H9 (cell line): ENCODE measurements at regions not wholly inside any gene's neighbourhood (a gene's known extent, or its start where the extent isn't known, plus 50 kb on each side); places are given as distances from the start of the nearest gene placed in this dataset.

ENCODE experiments used
- DNase-seq: peaks from one replicate; pipeline ENCODE4 v3.0.0-alpha.2; 2017
- H2AFZ ChIP-seq: one replicate; pipeline ENCODE4 v1.6.1; 2013; ENCODE audit warnings: mild to moderate bottlenecking, low read length, control low read depth, moderate library complexity
- H2AK5ac ChIP-seq: 2 replicates; pipeline ENCODE4 v1.6.1; 2013; ENCODE audit warnings: low read length, control low read depth, mixed read lengths; ENCODE audit not compliant: insufficient read length
- H2BK120ac ChIP-seq: one replicate; pipeline ENCODE4 v1.6.1; 2013; ENCODE audit warnings: low read depth, mild to moderate bottlenecking, low read length, control low read depth, inconsistent platforms; ENCODE audit not compliant: poor library complexity, severe bottlenecking
- H2BK12ac ChIP-seq: 2 replicates; pipeline ENCODE4 v1.6.1; 2013; ENCODE audit warnings: low read length, control low read depth, mixed read lengths, low read depth; ENCODE audit not compliant: insufficient read length
- H2BK15ac ChIP-seq: 2 replicates; pipeline ENCODE4 v1.6.1; 2013; ENCODE audit warnings: low read depth, low read length, control low read depth
- H2BK20ac ChIP-seq: one replicate; pipeline ENCODE4 v1.6.1; 2013; ENCODE audit warnings: low read depth, mild to moderate bottlenecking, low read length, control low read depth, inconsistent platforms; ENCODE audit not compliant: poor library complexity, severe bottlenecking
- H2BK5ac ChIP-seq: 2 replicates; pipeline ENCODE4 v1.6.1; 2013; ENCODE audit warnings: low read length, control low read depth, mixed read lengths; ENCODE audit not compliant: insufficient read length
- H3K14ac ChIP-seq: 2 replicates; pipeline ENCODE4 v1.6.1; 2013; ENCODE audit warnings: low read length, control low read depth; ENCODE audit not compliant: insufficient read depth
- H3K18ac ChIP-seq: 2 replicates; pipeline ENCODE4 v1.6.1; 2013; ENCODE audit warnings: low read depth, mild to moderate bottlenecking, mixed read lengths, low read length, control low read depth; ENCODE audit not compliant: insufficient read length
- H3K23ac ChIP-seq: 2 replicates; pipeline ENCODE4 v1.6.1; 2013; ENCODE audit warnings: low read length, control low read depth, mixed read lengths, low read depth; ENCODE audit not compliant: insufficient read length
- H3K23me2 ChIP-seq: 2 replicates; pipeline ENCODE4 v1.6.1; 2013; ENCODE audit warnings: low read depth, mild to moderate bottlenecking, mixed read lengths, low read length, control low read depth; ENCODE audit not compliant: insufficient read length, poor library complexity, severe bottlenecking
- H3K27ac ChIP-seq: 2 replicates; pipeline ENCODE4 v1.5.1; 2013; ENCODE audit warnings: low read length, control low read depth, mixed read lengths, low read depth; ENCODE audit not compliant: insufficient read length
- H3K27me3 ChIP-seq: 2 replicates; pipeline ENCODE4 v1.6.1; 2013; ENCODE audit warnings: low read length, control low read depth, inconsistent platforms; ENCODE audit not compliant: insufficient read depth
- H3K4ac ChIP-seq: 2 replicates; pipeline ENCODE4 v1.6.1; 2013; ENCODE audit warnings: low read depth, mild to moderate bottlenecking, control low read depth, inconsistent platforms, low read length, moderate library complexity
- H3K4me1 ChIP-seq: 2 replicates; pipeline ENCODE4 v1.6.1; 2013; ENCODE audit warnings: low read length, control low read depth, inconsistent platforms; ENCODE audit not compliant: insufficient read depth
- H3K4me2 ChIP-seq: 2 replicates; pipeline ENCODE4 v1.6.1; 2013; ENCODE audit warnings: low read length, control low read depth, mixed read lengths; ENCODE audit not compliant: insufficient read length, insufficient read depth
- H3K56ac ChIP-seq: 2 replicates; pipeline ENCODE4 v1.6.1; 2013; ENCODE audit warnings: low read depth, mild to moderate bottlenecking, mixed read lengths, low read length, control low read depth; ENCODE audit not compliant: insufficient read length
- H3K79me1 ChIP-seq: 2 replicates; pipeline ENCODE4 v1.6.1; 2013; ENCODE audit warnings: low read depth, mild to moderate bottlenecking, moderate library complexity, low read length, control low read depth, inconsistent platforms; ENCODE audit not compliant: insufficient read depth, poor library complexity, severe bottlenecking
- H3K79me2 ChIP-seq: 2 replicates; pipeline ENCODE4 v1.6.1; 2013; ENCODE audit warnings: low read length, control low read depth, inconsistent platforms; ENCODE audit not compliant: insufficient read depth
- H3K9ac ChIP-seq: 2 replicates; pipeline ENCODE4 v1.6.1; 2013; ENCODE audit warnings: low read length, control low read depth, mixed read lengths; ENCODE audit not compliant: insufficient read length; ENCODE audit errors: extremely low read depth
- H3K9me3 ChIP-seq: one replicate; pipeline ENCODE4 v1.6.1; 2013; ENCODE audit warnings: low read depth, low read length, inconsistent platforms; ENCODE audit not compliant: control insufficient read depth
- H3T11ph ChIP-seq: one replicate; pipeline ENCODE4 v1.6.1; 2013; ENCODE audit warnings: mild to moderate bottlenecking, low read length, control low read depth, inconsistent platforms
- H4K20me1 ChIP-seq: one replicate; pipeline ENCODE4 v1.6.1; 2013; ENCODE audit not compliant: control insufficient read depth, insufficient read length, insufficient read depth
- H4K5ac ChIP-seq: 2 replicates; pipeline ENCODE4 v1.6.1; 2013; ENCODE audit warnings: low read depth, mild to moderate bottlenecking, mixed read lengths, low read length, control low read depth; ENCODE audit not compliant: insufficient read length
- H4K8ac ChIP-seq: replicated peaks from 2 replicates; pipeline ENCODE4 v1.6.1; 2013; ENCODE audit warnings: low read length, control low read depth, mixed read lengths, low read depth; ENCODE audit not compliant: insufficient read length
- H4K91ac ChIP-seq: 2 replicates; pipeline ENCODE4 v1.6.1; 2013; ENCODE audit warnings: low read depth, mild to moderate bottlenecking, moderate library complexity, mixed read lengths, low read length, control low read depth; ENCODE audit not compliant: insufficient read length
- H3K27ac Mint-ChIP-seq, 3 experiments: 2 replicates in 2 of 3; 3 replicates in 1 of 3; pipeline ENCODE4 v1.8.0; 2020 to 2021; ENCODE audit warnings: mixed read lengths in 3 of 3, mild to moderate bottlenecking in 1 of 3, moderate library complexity in 1 of 3
- H3K27me3 Mint-ChIP-seq: 2 replicates; pipeline ENCODE4 v1.8.0; 2021; ENCODE audit warnings: low read depth, mild to moderate bottlenecking, moderate library complexity, mixed read lengths
- H3K36me3 Mint-ChIP-seq, 3 experiments: 2 replicates in 2 of 3; 3 replicates in 1 of 3; pipeline ENCODE4 v1.8.0; 2020 to 2021; ENCODE audit warnings: low read depth in 3 of 3, mixed read lengths in 3 of 3; ENCODE audit not compliant: insufficient read depth in 1 of 3
- H3K4me1 Mint-ChIP-seq, 2 experiments: 2 replicates each; pipeline ENCODE4 v1.8.0; 2020; ENCODE audit warnings: mixed read lengths in 2 of 2
- H3K4me3 Mint-ChIP-seq, 2 experiments: 2 replicates in 1 of 2; 3 replicates in 1 of 2; pipeline ENCODE4 v1.8.0; 2020 to 2021; ENCODE audit warnings: mild to moderate bottlenecking in 2 of 2, mixed read lengths in 2 of 2, moderate library complexity in 1 of 2
- H3K9me3 Mint-ChIP-seq, 2 experiments: 2 replicates in 1 of 2; 3 replicates in 1 of 2; pipeline ENCODE4 v1.8.0; 2020; ENCODE audit warnings: mild to moderate bottlenecking in 2 of 2, mixed read lengths in 2 of 2, moderate library complexity in 1 of 2
- WGBS: extraction: QIAGEN DNeasy Blood & Tissue Kit; methylation state at CpG from one replicate; pipeline ENCODE4 v1.1.7; 2013; ENCODE audit warnings: missing lambda C conversion rate, low lambda C conversion rate, mixed read lengths; ENCODE audit not compliant: insufficient read length; ENCODE audit errors: extremely low coverage; 5-methylcytosine and 5-hydroxymethylcytosine counted together
- TF ChIP-seq, protein P1 (sequence below): fragments of 200-600 bp; sonication (generic); conservative IDR thresholded peaks from 3 replicates; pipeline ENCODE4 v1.8.0; 2021; ENCODE audit warnings: antibody characterized with exemption, mild to moderate bottlenecking

DNA sequence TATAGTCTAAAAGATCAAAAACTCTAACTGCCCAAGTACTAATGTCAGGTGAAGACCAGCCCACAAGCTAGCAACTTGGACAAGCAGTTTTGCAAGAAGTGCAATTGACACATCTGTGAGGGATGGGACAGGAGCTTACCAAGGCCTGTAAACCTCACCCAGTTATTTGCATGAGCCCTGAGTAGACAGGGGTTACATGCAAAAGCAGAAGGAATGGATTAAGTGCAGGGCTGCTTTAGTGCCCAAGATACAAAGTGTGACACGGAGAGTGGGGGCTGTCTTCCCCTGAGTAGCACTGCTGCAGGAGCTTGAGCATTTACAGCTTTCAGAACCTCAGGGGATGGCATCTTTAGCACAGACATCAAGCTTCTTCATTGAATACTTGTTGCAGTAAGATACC lies 286.7 kb downstream of the ELAVL2 start:
- Histone ChIP-seq H3K4ac (no peak overlapping the region), H3K79me2 (no peaks in the 10 kb centered on the region), H2BK5ac (no peak overlapping the region), H2BK120ac (no peak overlapping the region), H4K5ac (no peak overlapping the region), H3K9ac (no peak overlapping the region), H3K18ac (no peak overlapping the region), H3K79me1 (no peaks in the 10 kb centered on the region), H4K91ac (no peak overlapping the region), H3T11ph (no peak overlapping the region), H3K4me1 (peaks cover 5% of the 10 kb centered on the region; the same call in 1 of the 2 replicates), H4K8ac (no peak overlapping the region), H2BK12ac (no peak overlapping the region), H3K23me2 (peaks cover 4% of the 10 kb centered on the region), H3K4me2 (no peak overlapping the region), H2AK5ac (no peak overlapping the region), H4K20me1 (no peaks in the 10 kb centered on the region), H2BK15ac (no peak overlapping the region), H3K56ac (no peak overlapping the region), H3K27ac (no peak overlapping the region), H2BK20ac (no peak overlapping the region), H3K9me3 (no peaks in the 10 kb centered on the region), H3K27me3 (no peaks in the 10 kb centered on the region; the same call in 1 of the 2 replicates), H2AFZ (no peak overlapping the region), H3K23ac (no peak overlapping the region), H3K14ac (no peak overlapping the region)
- no peak overlapping the region for H3K4me3 Mint-ChIP-seq
- H3K4me1 Mint-ChIP-seq: peaks cover 28 to 35% of the 10 kb centered on the region in 2 experiments
- H3K27ac Mint-ChIP-seq: no peak overlapping the region
- H3K27me3 Mint-ChIP-seq: peaks cover 24% of the 10 kb centered on the region
- no CpG with 5 or more reads among the region's 1 CpG for WGBS
- TF ChIP-seq, protein P1, sequence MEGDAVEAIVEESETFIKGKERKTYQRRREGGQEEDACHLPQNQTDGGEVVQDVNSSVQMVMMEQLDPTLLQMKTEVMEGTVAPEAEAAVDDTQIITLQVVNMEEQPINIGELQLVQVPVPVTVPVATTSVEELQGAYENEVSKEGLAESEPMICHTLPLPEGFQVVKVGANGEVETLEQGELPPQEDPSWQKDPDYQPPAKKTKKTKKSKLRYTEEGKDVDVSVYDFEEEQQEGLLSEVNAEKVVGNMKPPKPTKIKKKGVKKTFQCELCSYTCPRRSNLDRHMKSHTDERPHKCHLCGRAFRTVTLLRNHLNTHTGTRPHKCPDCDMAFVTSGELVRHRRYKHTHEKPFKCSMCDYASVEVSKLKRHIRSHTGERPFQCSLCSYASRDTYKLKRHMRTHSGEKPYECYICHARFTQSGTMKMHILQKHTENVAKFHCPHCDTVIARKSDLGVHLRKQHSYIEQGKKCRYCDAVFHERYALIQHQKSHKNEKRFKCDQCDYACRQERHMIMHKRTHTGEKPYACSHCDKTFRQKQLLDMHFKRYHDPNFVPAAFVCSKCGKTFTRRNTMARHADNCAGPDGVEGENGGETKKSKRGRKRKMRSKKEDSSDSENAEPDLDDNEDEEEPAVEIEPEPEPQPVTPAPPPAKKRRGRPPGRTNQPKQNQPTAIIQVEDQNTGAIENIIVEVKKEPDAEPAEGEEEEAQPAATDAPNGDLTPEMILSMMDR: no peak
- no peaks in the 10 kb centered on the region; a peak in 1 of 7 replicates for H3K36me3 Mint-ChIP-seq
- DNase-seq: no peak
- no peaks in the 10 kb centered on the region for H3K9me3 Mint-ChIP-seq
